Thyroid gland (tissue), 4 donors: ENCODE measurements at regions not wholly inside any gene's neighbourhood (a gene's known extent, or its start where the extent isn't known, plus 50 kb on each side); places are given as distances from the start of the nearest gene placed in this dataset.
"Not testable (repeated sequence)": the region's sequence is repeated elsewhere in the genome, so short reads cannot be mapped to it uniquely, and the experiment has no call there.

Experiments
- POLR2A ChIP-seq, 2 donors: fragments of 450-650 bp; IDR thresholded peaks; one replicate each; pipeline ENCODE4 v1.6.1; 2017; ENCODE audit warnings: antibody characterized with exemption in 2 of 2, mild to moderate bottlenecking in 2 of 2, moderate library complexity in 1 of 2
- TF ChIP-seq, protein P1 (sequence below), 6 experiments: fragments of 200-600 bp in 3 of 6; fragments of 450-650 bp in 3 of 6; sonication (generic) in 3 of 6; IDR thresholded peaks; one replicate each; pipeline ENCODE4 v1.5.1; 2016 to 2019; ENCODE audit warnings: antibody characterized with exemption in 6 of 6, mild to moderate bottlenecking in 2 of 6, inconsistent platforms in 1 of 6, moderate library complexity in 1 of 6

DNA sequence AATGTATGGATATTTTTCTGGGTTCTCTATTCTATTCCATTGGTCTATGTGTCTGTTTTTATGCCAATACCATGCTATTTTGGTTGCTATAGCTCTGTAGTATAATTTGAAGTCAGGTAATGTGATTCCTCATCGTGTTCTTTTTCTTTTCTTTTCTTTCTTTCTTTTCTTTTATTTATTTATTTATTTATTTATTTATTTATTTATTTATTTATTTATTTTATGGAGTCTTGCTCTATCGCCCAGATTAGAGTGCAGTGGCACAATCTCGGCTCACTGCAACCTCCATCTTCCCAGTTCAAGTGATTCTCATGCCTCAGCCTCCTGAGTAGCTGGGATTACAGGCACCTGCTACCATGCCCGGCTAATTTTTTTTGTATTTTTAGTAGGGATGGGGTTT, 315.2 kb downstream of the SV2B start:
- TF ChIP-seq, protein P1, sequence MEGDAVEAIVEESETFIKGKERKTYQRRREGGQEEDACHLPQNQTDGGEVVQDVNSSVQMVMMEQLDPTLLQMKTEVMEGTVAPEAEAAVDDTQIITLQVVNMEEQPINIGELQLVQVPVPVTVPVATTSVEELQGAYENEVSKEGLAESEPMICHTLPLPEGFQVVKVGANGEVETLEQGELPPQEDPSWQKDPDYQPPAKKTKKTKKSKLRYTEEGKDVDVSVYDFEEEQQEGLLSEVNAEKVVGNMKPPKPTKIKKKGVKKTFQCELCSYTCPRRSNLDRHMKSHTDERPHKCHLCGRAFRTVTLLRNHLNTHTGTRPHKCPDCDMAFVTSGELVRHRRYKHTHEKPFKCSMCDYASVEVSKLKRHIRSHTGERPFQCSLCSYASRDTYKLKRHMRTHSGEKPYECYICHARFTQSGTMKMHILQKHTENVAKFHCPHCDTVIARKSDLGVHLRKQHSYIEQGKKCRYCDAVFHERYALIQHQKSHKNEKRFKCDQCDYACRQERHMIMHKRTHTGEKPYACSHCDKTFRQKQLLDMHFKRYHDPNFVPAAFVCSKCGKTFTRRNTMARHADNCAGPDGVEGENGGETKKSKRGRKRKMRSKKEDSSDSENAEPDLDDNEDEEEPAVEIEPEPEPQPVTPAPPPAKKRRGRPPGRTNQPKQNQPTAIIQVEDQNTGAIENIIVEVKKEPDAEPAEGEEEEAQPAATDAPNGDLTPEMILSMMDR (IDR thresholded peaks at IDR 0.05) = not testable (repeated sequence)
- not testable (repeated sequence) for TF ChIP-seq POLR2A (IDR thresholded peaks at IDR 0.05)
